IMR-90 (cell line): ENCODE measurements at regions not wholly inside any gene's neighbourhood (a gene's known extent, or its start where the extent isn't known, plus 50 kb on each side); places are given as distances from the start of the nearest gene placed in this dataset.

ENCODE experiments used
- ATAC-seq: fragments of 200-7000 bp; cut with Tn5 transposase; 2 replicates; pipeline ENCODE4 v1.9.1; 2020; ENCODE audit warnings: low read depth, mild to moderate bottlenecking, moderate library complexity
- BruUV-seq: library from RNA; stranded (reverse); fragments of 400-500 nt; replicated peaks from 2 replicates; lab custom pipeline; 2021; lab: Mats Ljungman, UMichigan
- CTCF ChIA-PET: fragments of 300-600 bp; formaldehyde crosslinking; extraction: SDS; loops from one replicate; lab custom pipeline; 2021; ENCODE audit warnings: antibody characterized with exemption; lab: Yijun Ruan, JAX
- POLR2A ChIA-PET: fragments of 300-600 bp; sonication (Branson Sonifier 250); formaldehyde crosslinking; loops from one replicate; lab custom pipeline; 2022; ENCODE audit warnings: antibody characterized with exemption; ENCODE audit not compliant: unreplicated experiment; lab: Charles Lee
- DNase-seq: peaks from one replicate; pipeline ENCODE4 v3.0.0; 2013
- H2AFZ ChIP-seq: replicated peaks from 2 replicates; pipeline ENCODE3; 2013; ENCODE audit warnings: low read length, mild to moderate bottlenecking; ENCODE audit not compliant: poor library complexity
- H2AK5ac ChIP-seq: 2 replicates; pipeline ENCODE4 v1.6.1; 2013; ENCODE audit warnings: low read depth, low read length, inconsistent platforms
- H2AK9ac ChIP-seq: replicated peaks from 2 replicates; pipeline ENCODE3; 2013; ENCODE audit warnings: mild to moderate bottlenecking, low read depth, low read length, moderate library complexity; ENCODE audit not compliant: poor library complexity
- H2BK120ac ChIP-seq: 2 replicates; pipeline ENCODE4 v1.6.1; 2013; ENCODE audit warnings: low read depth, low read length, inconsistent platforms
- H2BK15ac ChIP-seq: 3 replicates; pipeline ENCODE4 v1.6.1; 2013; ENCODE audit warnings: low read depth, low read length, inconsistent platforms
- H2BK20ac ChIP-seq: 2 replicates; pipeline ENCODE4 v1.6.1; 2013; ENCODE audit warnings: low read depth, mild to moderate bottlenecking, inconsistent platforms, low read length, moderate library complexity
- H2BK5ac ChIP-seq: 2 replicates; pipeline ENCODE4 v1.6.1; 2013; ENCODE audit warnings: mild to moderate bottlenecking, low read depth, low read length, inconsistent platforms; ENCODE audit not compliant: poor library complexity, severe bottlenecking
- H3K14ac ChIP-seq: replicated peaks from 2 replicates; pipeline ENCODE4 v1.6.1; 2013; ENCODE audit warnings: low read depth, low read length, inconsistent platforms
- H3K18ac ChIP-seq: 2 replicates; pipeline ENCODE4 v1.6.1; 2013; ENCODE audit warnings: low read depth, low read length, control low read depth
- H3K23ac ChIP-seq: 2 replicates; pipeline ENCODE4 v1.6.1; 2013; ENCODE audit warnings: low read depth, low read length, inconsistent platforms
- H3K27ac ChIP-seq: 2 replicates; pipeline ENCODE4 v1.5.1; 2013; ENCODE audit warnings: mild to moderate bottlenecking, control low read depth, low read length; ENCODE audit not compliant: insufficient read depth
- H3K27me3 ChIP-seq: 2 replicates; pipeline ENCODE4 v1.6.1; 2013; ENCODE audit warnings: low read length; ENCODE audit not compliant: control insufficient read depth, insufficient read depth
- H3K36me3 ChIP-seq: 2 replicates; pipeline ENCODE4 v1.6.1; 2013; ENCODE audit warnings: low read length, mixed read lengths; ENCODE audit not compliant: control insufficient read depth, insufficient read depth
- H3K4ac ChIP-seq: 2 replicates; pipeline ENCODE4 v1.6.1; 2013; ENCODE audit warnings: low read depth, low read length, inconsistent platforms
- H3K4me1 ChIP-seq: 2 replicates; pipeline ENCODE4 v1.6.1; 2013; ENCODE audit warnings: low read length, mixed read lengths; ENCODE audit not compliant: control insufficient read depth, insufficient read depth
- H3K4me2 ChIP-seq: 2 replicates; pipeline ENCODE4 v1.6.1; 2013; ENCODE audit warnings: low read depth, mild to moderate bottlenecking, control low read depth, low read length, moderate library complexity
- H3K4me3 ChIP-seq: 2 replicates; pipeline ENCODE4 v1.5.1; 2013; ENCODE audit warnings: low read depth, mild to moderate bottlenecking, control low read depth, low read length, moderate library complexity; ENCODE audit not compliant: insufficient read depth
- H3K56ac ChIP-seq: 2 replicates; pipeline ENCODE4 v1.6.1; 2013; ENCODE audit warnings: low read length, inconsistent platforms; ENCODE audit not compliant: insufficient read depth; ENCODE audit errors: extremely low read depth
- H3K79me1 ChIP-seq, 2 experiments: 2 replicates each; pipeline ENCODE4 v1.6.1; 2013; ENCODE audit warnings: low read length in 2 of 2, inconsistent platforms in 1 of 2, low read depth in 1 of 2
- H3K9ac ChIP-seq: 2 replicates; pipeline ENCODE4 v1.6.1; 2013; ENCODE audit warnings: low read depth, low read length, control low read depth
- H3K9me1 ChIP-seq: 2 replicates; pipeline ENCODE4 v1.6.1; 2013; ENCODE audit warnings: low read length, inconsistent platforms; ENCODE audit not compliant: insufficient read depth
- H3K9me3 ChIP-seq: 2 replicates; pipeline ENCODE4 v1.6.1; 2013; ENCODE audit warnings: low read length; ENCODE audit not compliant: control insufficient read depth, insufficient read depth
- H4K20me1 ChIP-seq: 2 replicates; pipeline ENCODE4 v1.6.1; 2013; ENCODE audit warnings: low read length, inconsistent platforms; ENCODE audit not compliant: insufficient read depth
- H4K5ac ChIP-seq: 2 replicates; pipeline ENCODE4 v1.6.1; 2013; ENCODE audit warnings: mild to moderate bottlenecking, low read depth, low read length, control low read depth
- H4K8ac ChIP-seq, 2 experiments: 2 replicates each; pipeline ENCODE4 v1.6.1; 2013; ENCODE audit warnings: low read depth in 2 of 2, low read length in 2 of 2, control low read depth in 1 of 2, inconsistent platforms in 1 of 2
- H4K91ac ChIP-seq: 2 replicates; pipeline ENCODE4 v1.6.1; 2013; ENCODE audit warnings: low read depth, low read length, inconsistent platforms; ENCODE audit not compliant: insufficient read depth
- CTCF ChIP-seq: conservative IDR thresholded peaks from 2 replicates; pipeline ENCODE4 v1.5.1; 2012; ENCODE audit warnings: mild to moderate bottlenecking, low read depth, low read length, improper control_type of control experiment
- WGBS, 2 experiments: methylation state at CpG; one replicate each; pipeline versions ENCODE4 v1.1.5 to v1.1.7; 2013; ENCODE audit warnings: missing lambda C conversion rate in 2 of 2; ENCODE audit not compliant: insufficient read length in 1 of 2; ENCODE audit errors: extremely low coverage in 2 of 2; 5-methylcytosine and 5-hydroxymethylcytosine counted together
- dilution Hi-C: fragments of 300-500 bp; cut with HindIII; formaldehyde crosslinking; loops from one replicate; pipeline ENCODE4 v1.14.3; 2018; ENCODE audit warnings: low sequenced_read_pairs; ENCODE audit not compliant: unreplicated experiment
- in situ Hi-C: fragments of 300-500 bp; cut with MboI; formaldehyde crosslinking; loops from 3 replicates; pipeline ENCODE4 v1.14.3; 2019; ENCODE audit warnings: low sequenced_read_pairs, inconsistent platforms, mixed read lengths
- intact Hi-C: fragments of 100-400 bp; cut with micrococcal nuclease; formaldehyde crosslinking; loops from 2 replicates; pipeline ENCODE4 v1.10.0; 2022

DNA sequence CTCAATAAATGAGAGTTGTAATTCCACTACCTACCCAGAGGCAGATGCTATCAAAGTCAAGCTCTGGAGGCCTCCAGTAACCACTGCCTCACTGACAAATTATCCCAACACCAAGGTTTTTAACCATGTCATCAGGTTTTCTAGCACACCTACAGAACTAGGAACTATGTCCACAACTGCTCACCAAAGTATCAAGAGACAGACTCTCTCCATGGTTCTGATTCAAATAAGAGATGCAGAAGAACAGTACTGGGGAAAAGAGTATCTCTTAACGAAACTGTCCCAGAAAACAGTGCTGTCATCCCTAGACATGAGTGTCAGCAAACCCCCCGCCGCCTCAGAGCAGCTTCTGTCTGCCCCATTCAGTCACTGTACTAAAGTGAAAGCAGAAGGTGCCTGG is 301.7 kb downstream of the OMA1 start:
- H3K9ac ChIP-seq, result no peak overlapping the region
- no CpG with 5 or more reads among the region's 3 CpGs for WGBS, 2 experiments
- in situ Hi-C loops (no loop called here), dilution Hi-C loops (no loop called here), intact Hi-C loops (no loop called here)
- no peak for DNase-seq
- H3K27ac ChIP-seq, result no peak overlapping the region
- no peaks in the 10 kb centered on the region for H3K79me1 ChIP-seq
- no peak for ATAC-seq
- H4K8ac ChIP-seq, result no peak overlapping the region
- no peak overlapping the region for H2AK9ac ChIP-seq
- no peak overlapping the region for H4K91ac ChIP-seq
- no peak for TF ChIP-seq CTCF
- no peak overlapping the region for H2BK5ac ChIP-seq
- no peaks in the 10 kb centered on the region for H3K36me3 ChIP-seq
- no peak overlapping the region for H2AFZ ChIP-seq
- H3K4ac ChIP-seq, result no peak overlapping the region
- no peaks in the 10 kb centered on the region for H3K9me3 ChIP-seq
- H3K27me3 ChIP-seq, result peaks cover 19% of the 10 kb centered on the region
- ChIA-PET CTCF (no interaction called here), POLR2A (no interaction called here)
- no peaks in the 10 kb centered on the region for H3K9me1 ChIP-seq
- H2AK5ac ChIP-seq, result no peak overlapping the region
- H3K56ac ChIP-seq, result no peak overlapping the region
- H3K4me3 ChIP-seq, result no peak overlapping the region
- H2BK20ac ChIP-seq, result no peak overlapping the region
- no peak overlapping the region for H4K5ac ChIP-seq
- no peaks in the 10 kb centered on the region for H3K4me1 ChIP-seq
- no TSS peak for BruUV-seq
- no peak overlapping the region for H2BK120ac ChIP-seq
- H3K18ac ChIP-seq, result no peak overlapping the region
- H3K4me2 ChIP-seq, result no peak overlapping the region
- H4K20me1 ChIP-seq, result no peaks in the 10 kb centered on the region
- no peak overlapping the region for H3K14ac ChIP-seq
- H3K23ac ChIP-seq, result no peak overlapping the region
- H2BK15ac ChIP-seq, result no peak overlapping the region
